ENCODE measurements at regions not wholly inside any gene's neighbourhood (a gene's known extent, or its start where the extent isn't known, plus 50 kb on each side); places are given as distances from the start of the nearest gene placed in this dataset.
"Not testable (repeated sequence)": the region's sequence is repeated elsewhere in the genome, so short reads cannot be mapped to it uniquely, and the experiment has no call there.

DNA sequence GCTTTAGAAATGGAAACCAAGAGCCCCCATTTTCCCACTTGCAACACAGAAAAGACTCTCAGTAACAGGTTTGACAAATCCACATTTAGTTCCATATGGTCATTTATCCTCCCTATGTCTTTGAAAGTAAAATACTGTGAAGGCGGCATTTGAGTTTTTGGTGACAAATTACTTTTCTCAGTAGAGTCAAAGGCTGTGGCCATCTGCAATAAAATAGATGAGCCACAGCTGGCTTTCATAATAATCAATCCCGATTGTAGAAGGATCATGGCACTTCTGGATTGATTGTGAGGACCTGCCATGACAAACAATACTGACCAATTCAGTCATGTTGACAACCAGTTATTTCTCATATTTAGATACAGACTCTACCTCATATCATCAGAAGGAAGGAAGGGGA lies 512.0 kb upstream of the ADGRL2 start:
- no peak for DNase-seq (ENCODE audit: low read depth, low spot score)
- Histone ChIP-seq H3K9me3 (ENCODE audit: low read depth, low read length) (no peaks in the 10 kb centered on the region), H3K4me3 (no peak overlapping the region), H3K36me3 (ENCODE audit: insufficient read depth, low read length) (no peaks in the 10 kb centered on the region), H3K9ac (ENCODE audit: insufficient read length) (no peak overlapping the region), H3K27ac (no peak overlapping the region)
- TF ChIP-seq EZH2 (IDR thresholded peaks at IDR 0.05), result no peak
- no peak for TF ChIP-seq FOXP2 (optimal IDR thresholded peaks at IDR 0.05; ENCODE audit: control extremely low read depth, extremely low read length, insufficient read depth)
- no peak for TF ChIP-seq POLR2AphosphoS5 (IDR thresholded peaks at IDR 0.05; ENCODE audit: borderline replicate concordance, low read depth, low read length)

DNA sequence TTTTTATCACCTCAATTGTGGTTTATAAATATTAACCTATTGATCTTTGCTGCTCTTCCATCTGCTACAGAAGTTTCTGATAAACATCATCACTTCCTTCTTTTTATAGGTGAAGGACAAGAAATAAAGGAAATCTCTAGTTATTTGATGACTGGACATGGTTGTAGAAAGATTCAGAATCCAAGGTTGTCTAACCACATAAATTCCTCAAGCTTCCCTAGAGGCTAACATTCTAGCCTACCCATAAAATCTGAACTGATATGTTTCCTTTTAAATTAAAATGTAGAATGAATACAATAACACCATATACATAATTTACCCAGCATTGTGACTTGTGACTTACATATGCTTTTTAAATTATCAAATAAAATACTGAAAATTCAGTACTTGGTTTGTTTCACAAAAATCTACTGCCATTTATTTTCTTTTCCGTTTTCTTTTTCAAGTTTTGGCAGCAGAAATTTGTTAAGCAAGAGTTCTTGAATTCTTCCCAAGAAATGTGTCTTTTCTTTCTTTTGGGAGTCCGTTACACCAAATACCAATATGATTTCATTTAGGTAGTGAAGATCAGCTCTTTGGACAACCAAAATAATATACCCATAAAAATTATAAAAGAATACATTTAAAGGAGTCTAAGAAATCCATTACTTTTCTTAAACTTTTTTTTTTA lies 513.2 kb upstream of the ADGRL2 start:
- H3K9me3 ChIP-seq (ENCODE audit: low read depth, low read length), result no peaks in the 10 kb centered on the region

DNA sequence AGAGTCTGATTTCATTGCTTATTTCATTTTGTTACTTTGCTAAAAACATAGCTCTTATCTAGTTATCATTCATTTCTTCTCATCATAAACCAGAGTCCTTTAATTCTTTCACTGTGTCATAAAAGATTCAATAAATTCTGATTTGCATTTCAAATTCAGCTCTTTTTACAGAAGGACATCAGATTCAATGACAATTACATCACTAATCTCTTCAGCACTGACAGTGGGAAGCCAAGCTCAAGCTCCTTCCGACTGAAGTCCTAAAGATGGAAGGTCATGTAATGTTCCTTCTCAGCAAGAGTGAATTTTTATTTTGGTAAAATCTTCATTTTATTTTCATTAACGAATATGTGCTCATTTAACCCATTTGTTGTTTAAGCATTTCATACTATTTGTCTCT lies 530.7 kb upstream of the ADGRL2 start:
- no peaks in the 10 kb centered on the region for H3K36me3 ChIP-seq (ENCODE audit: insufficient read depth, low read length)
- no peaks in the 10 kb centered on the region for H3K9me3 ChIP-seq (ENCODE audit: low read depth, low read length)
- H3K9ac ChIP-seq (ENCODE audit: insufficient read length), result no peak overlapping the region
- TF ChIP-seq POLR2AphosphoS5 (IDR thresholded peaks at IDR 0.05; ENCODE audit: borderline replicate concordance, low read depth, low read length), result no peak
- no peak for TF ChIP-seq FOXP2 (optimal IDR thresholded peaks at IDR 0.05; ENCODE audit: control extremely low read depth, extremely low read length, insufficient read depth)
- TF ChIP-seq EZH2 (IDR thresholded peaks at IDR 0.05), result no peak
- DNase-seq (ENCODE audit: low read depth, low spot score), result no peak
- no peak overlapping the region for H3K4me3 ChIP-seq
- no peak overlapping the region for H3K27ac ChIP-seq

More for the DNA sequence above, 513.2 kb upstream of the ADGRL2 start:
- TF ChIP-seq FOXP2 (optimal IDR thresholded peaks at IDR 0.05; ENCODE audit: control extremely low read depth, extremely low read length, insufficient read depth) (no peak), POLR2AphosphoS5 (IDR thresholded peaks at IDR 0.05; ENCODE audit: borderline replicate concordance, low read depth, low read length) (no peak), EZH2 (IDR thresholded peaks at IDR 0.05) (no peak)
- DNase-seq (ENCODE audit: low read depth, low spot score), result no peak
- no peak overlapping the region for H3K4me3 ChIP-seq
- H3K9ac ChIP-seq (ENCODE audit: insufficient read length), result no peak overlapping the region
- no peaks in the 10 kb centered on the region for H3K36me3 ChIP-seq (ENCODE audit: insufficient read depth, low read length)
- H3K27ac ChIP-seq, result no peak overlapping the region

DNA sequence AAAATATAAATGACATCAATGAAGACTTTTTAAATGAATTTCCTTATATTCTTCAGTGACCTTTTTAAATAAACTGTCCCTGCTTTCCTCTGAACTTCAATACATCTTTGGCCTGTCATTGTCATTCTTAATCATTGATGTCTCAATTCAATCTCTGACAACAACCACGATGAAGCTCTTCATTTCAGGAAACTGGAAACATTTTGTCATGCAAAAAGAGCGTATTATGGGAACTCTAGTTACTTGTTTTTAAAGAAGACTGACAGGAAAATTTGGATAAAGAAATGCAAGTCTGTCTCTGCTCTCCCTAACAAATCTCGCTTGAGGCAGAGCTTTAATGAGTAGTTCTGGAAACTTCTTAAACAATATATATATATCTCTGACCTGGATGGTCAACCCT lies 535.8 kb upstream of the ADGRL2 start:
- Histone ChIP-seq H3K9me3 (ENCODE audit: low read depth, low read length) (no peaks in the 10 kb centered on the region), H3K4me3 (no peak overlapping the region), H3K36me3 (ENCODE audit: insufficient read depth, low read length) (no peaks in the 10 kb centered on the region), H3K27ac (no peak overlapping the region; the same call in 1 of the 2 replicates), H3K9ac (ENCODE audit: insufficient read length) (no peak overlapping the region)
- TF ChIP-seq EZH2 (IDR thresholded peaks at IDR 0.05), result no peak
- no peak for TF ChIP-seq POLR2AphosphoS5 (IDR thresholded peaks at IDR 0.05; ENCODE audit: borderline replicate concordance, low read depth, low read length)
- no peak for TF ChIP-seq FOXP2 (optimal IDR thresholded peaks at IDR 0.05; ENCODE audit: control extremely low read depth, extremely low read length, insufficient read depth)
- DNase-seq (ENCODE audit: low read depth, low spot score), result no peak

DNA sequence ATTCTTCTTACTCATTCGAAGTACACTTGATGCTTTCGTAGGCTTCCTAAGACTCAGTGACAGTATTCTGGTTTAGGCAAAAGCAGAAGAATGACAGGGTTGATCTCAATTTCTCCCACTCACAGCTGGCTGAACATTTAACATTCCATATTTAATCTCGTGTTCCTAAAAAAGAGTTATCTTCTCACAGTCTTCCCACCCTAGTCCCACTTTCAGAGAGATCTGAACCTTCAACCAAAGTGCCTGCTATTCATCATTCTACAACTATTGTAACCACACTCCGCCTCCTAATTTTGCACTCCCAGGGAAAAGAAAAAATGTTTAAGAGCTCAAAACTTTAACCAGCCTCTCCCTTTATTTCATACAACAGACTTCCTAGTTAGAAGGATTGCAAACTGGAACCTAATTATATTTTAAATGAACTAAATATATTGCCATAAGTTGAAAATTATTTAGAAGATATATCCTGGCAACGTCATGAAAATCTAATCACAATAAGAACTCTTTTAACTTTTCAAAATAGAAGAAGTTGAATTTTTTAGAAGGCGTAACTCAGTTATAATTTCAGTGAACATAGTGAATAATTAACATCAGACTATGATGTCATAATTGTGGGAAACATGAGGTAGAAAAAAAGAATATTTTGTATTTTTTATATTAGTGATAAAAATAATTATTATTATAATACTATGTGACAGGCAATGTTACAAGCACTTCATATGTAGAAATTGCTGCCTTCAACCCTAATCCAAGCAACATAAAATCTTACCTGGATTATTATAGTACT lies 540.9 kb upstream of the ADGRL2 start:
- H3K9me3 ChIP-seq (ENCODE audit: low read depth, low read length), result no peaks in the 10 kb centered on the region
- H3K36me3 ChIP-seq (ENCODE audit: insufficient read depth, low read length), result no peaks in the 10 kb centered on the region
- TF ChIP-seq EZH2 (IDR thresholded peaks at IDR 0.05) (no peak), POLR2AphosphoS5 (IDR thresholded peaks at IDR 0.05; ENCODE audit: borderline replicate concordance, low read depth, low read length) (no peak), FOXP2 (optimal IDR thresholded peaks at IDR 0.05; ENCODE audit: control extremely low read depth, extremely low read length, insufficient read depth) (no peak)
- H3K27ac ChIP-seq, result no peak overlapping the region
- H3K4me3 ChIP-seq, result no peak overlapping the region
- DNase-seq (ENCODE audit: low read depth, low spot score), result no peak
- H3K9ac ChIP-seq (ENCODE audit: insufficient read length), result no peak overlapping the region

DNA sequence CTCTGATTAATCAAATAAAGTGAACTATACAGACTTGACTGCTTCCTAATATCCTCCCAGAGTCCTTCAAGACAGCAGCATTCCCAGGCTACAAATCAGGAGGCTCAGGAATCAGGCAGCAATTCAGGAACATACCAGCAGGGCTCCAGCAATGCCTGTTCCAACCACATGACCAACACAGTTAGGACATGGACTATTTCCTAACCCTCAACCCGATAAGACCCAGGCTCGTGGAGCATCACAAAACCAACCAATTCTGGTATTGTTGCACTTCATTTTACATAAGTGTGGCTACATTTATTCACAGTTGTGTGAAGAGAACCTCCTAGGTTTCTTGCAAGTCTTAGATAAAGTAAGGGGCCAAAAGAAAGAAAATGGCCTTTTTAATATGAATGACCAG lies 546.2 kb upstream of the ADGRL2 start:
- H3K4me3 ChIP-seq, result no peak overlapping the region
- no peak overlapping the region for H3K27ac ChIP-seq
- no peak overlapping the region for H3K9ac ChIP-seq (ENCODE audit: insufficient read length)
- H3K36me3 ChIP-seq (ENCODE audit: insufficient read depth, low read length), result no peaks in the 10 kb centered on the region
- no peaks in the 10 kb centered on the region for H3K9me3 ChIP-seq (ENCODE audit: low read depth, low read length)
- no peak for DNase-seq (ENCODE audit: low read depth, low spot score)
- TF ChIP-seq FOXP2 (optimal IDR thresholded peaks at IDR 0.05; ENCODE audit: control extremely low read depth, extremely low read length, insufficient read depth) (no peak), EZH2 (IDR thresholded peaks at IDR 0.05) (no peak), POLR2AphosphoS5 (IDR thresholded peaks at IDR 0.05; ENCODE audit: borderline replicate concordance, low read depth, low read length) (no peak)

DNA sequence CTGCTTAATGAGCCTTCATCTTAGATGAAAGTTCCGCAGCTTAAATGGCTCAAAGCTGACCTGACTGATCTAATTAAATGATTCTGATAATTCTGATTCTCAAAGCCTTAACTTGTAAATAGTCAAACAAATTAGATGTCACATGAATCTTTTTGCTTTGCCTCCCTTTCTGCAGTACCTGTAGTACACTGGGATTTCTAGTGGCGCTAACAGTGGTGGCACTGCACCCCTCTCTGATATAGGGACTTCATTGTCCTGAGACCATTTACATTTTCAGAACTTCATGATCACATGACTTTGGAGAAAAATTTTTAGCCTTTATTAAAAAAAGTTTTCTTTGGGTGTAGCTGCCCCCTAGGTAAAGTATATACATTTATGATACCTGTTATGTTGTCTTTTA lies 546.7 kb upstream of the ADGRL2 start:
- Histone ChIP-seq H3K9me3 (ENCODE audit: low read depth, low read length) (no peaks in the 10 kb centered on the region), H3K27ac (no peak overlapping the region), H3K36me3 (ENCODE audit: insufficient read depth, low read length) (no peaks in the 10 kb centered on the region), H3K4me3 (no peak overlapping the region), H3K9ac (ENCODE audit: insufficient read length) (no peak overlapping the region)
- no peak for DNase-seq (ENCODE audit: low read depth, low spot score)
- TF ChIP-seq POLR2AphosphoS5 (IDR thresholded peaks at IDR 0.05; ENCODE audit: borderline replicate concordance, low read depth, low read length) (no peak), FOXP2 (optimal IDR thresholded peaks at IDR 0.05; ENCODE audit: control extremely low read depth, extremely low read length, insufficient read depth) (no peak), EZH2 (IDR thresholded peaks at IDR 0.05) (no peak)

DNA sequence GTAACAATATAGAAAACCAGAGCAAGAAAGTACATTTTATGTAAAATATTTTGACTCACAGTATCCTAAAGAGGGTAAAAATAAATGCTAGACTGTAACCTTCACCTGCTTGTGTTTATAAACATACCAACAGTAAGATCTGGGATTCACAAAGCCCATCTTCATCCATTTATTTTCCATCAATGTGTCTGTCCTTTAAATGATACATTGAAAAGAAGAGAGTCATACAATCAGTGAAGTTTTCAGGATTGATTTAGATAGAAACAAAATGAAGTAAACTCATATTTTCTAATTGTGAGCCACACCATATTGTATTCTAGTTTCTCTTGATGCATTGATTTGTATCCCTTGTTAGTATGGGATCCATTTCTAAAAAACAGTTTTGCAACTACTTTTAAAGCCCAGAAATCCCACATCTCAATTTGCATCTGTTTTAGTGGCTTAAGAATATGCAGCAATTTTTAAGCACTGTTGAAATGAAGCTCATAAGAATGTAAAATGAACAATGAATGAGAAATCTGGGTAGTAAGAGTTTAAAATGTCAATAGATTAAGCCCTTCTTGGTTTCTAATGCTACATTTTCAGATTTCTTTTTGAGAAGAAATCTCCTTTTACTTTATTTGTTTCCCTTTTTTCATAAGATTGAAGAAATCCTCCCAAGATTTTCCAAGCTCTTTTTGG lies 548.1 kb upstream of the ADGRL2 start:
- Histone ChIP-seq H3K9me3 (ENCODE audit: low read depth, low read length) (no peaks in the 10 kb centered on the region), H3K9ac (ENCODE audit: insufficient read length) (no peak overlapping the region), H3K36me3 (ENCODE audit: insufficient read depth, low read length) (no peaks in the 10 kb centered on the region), H3K27ac (no peak overlapping the region), H3K4me3 (no peak overlapping the region)
- TF ChIP-seq FOXP2 (optimal IDR thresholded peaks at IDR 0.05; ENCODE audit: control extremely low read depth, extremely low read length, insufficient read depth) (no peak), EZH2 (IDR thresholded peaks at IDR 0.05) (no peak), POLR2AphosphoS5 (IDR thresholded peaks at IDR 0.05; ENCODE audit: borderline replicate concordance, low read depth, low read length) (no peak)
- no peak for DNase-seq (ENCODE audit: low read depth, low spot score)

DNA sequence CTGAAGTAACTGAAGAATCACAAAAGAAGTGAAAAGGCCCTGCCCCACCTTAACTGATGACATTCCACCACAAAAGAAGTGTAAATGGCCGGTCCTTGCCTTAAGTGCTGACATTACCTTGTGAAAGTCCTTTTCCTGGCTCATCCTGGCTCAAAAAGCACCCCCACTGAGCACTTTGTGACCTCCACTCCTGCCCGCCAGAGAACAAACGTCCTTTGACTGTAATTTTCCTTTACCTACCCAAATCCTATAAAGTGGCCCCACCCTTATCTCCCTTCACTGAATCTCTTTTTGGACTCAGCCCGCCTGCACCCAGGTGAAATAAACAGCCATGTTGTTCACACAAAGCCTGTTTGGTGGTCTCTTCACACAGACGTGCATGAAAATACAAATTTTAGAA lies 549.9 kb upstream of the ADGRL2 start:
- not testable (repeated sequence) for DNase-seq (ENCODE audit: low read depth, low spot score); H3K36me3 ChIP-seq (ENCODE audit: insufficient read depth, low read length); H3K9me3 ChIP-seq (ENCODE audit: low read depth, low read length); H3K9ac ChIP-seq (ENCODE audit: insufficient read length); H3K27ac ChIP-seq; H3K4me3 ChIP-seq

DNA sequence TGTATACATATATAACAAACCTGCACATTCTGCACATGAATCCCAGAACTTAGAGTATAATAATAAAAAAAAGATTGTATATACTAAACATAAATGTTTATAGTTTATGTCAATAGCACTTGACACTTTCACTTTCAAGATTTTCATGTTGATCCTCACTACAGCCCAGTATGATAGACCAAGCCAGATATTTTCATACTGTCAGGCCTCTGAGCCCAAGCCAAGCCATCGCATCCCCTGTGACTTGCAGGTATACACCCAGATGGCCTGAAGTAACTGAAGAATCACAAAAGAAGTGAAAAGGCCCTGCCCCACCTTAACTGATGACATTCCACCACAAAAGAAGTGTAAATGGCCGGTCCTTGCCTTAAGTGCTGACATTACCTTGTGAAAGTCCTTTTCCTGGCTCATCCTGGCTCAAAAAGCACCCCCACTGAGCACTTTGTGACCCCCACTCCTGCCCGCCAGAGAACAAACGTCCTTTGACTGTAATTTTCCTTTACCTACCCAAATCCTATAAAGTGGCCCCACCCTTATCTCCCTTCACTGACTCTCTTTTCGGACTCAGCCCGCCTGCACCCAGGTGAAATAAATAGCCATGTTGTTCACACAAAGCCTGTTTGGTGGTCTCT lies 555.5 kb upstream of the ADGRL2 start:
- H3K27ac ChIP-seq; H3K9ac ChIP-seq (ENCODE audit: insufficient read length); H3K36me3 ChIP-seq (ENCODE audit: insufficient read depth, low read length); DNase-seq (ENCODE audit: low read depth, low spot score); H3K4me3 ChIP-seq; H3K9me3 ChIP-seq (ENCODE audit: low read depth, low read length): not testable (repeated sequence)

DNA sequence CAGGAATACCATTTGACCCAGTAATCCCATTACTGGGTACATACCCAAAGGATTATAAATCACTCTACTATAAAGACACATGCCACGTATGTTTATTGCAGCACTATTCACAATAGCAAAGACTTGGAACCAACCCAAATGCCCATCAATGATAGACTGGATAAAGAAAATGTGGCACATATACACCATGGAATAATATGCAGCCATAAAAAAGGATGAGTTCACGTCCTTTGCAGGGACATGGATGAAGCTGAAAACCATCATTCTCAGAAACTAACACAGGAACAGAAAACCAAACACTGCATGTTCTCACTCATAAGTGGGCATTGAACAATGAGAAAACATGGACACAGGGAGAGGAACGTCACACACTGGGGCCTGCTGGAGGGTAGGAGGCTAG lies 556.1 kb upstream of the ADGRL2 start:
- not testable (repeated sequence) for H3K27ac ChIP-seq; H3K9me3 ChIP-seq (ENCODE audit: low read depth, low read length); H3K4me3 ChIP-seq; DNase-seq (ENCODE audit: low read depth, low spot score); H3K9ac ChIP-seq (ENCODE audit: insufficient read length); H3K36me3 ChIP-seq (ENCODE audit: insufficient read depth, low read length)

Measured in SK-N-MC (cell line).